Small intestine (tissue), 7 donors: ENCODE measurements at regions not wholly inside any gene's neighbourhood (a gene's known extent, or its start where the extent isn't known, plus 50 kb on each side); places are given as distances from the start of the nearest gene placed in this dataset.

Experiments
- DNase-seq, 2 donors: peaks; one replicate each; pipeline versions ENCODE4 v3.0.0 to v3.0.0-alpha.2; 2013
- FAIRE-seq: peaks from 2 replicates; lab custom pipeline; 2012; peaks lifted over from hg19 to GRCh38; lab: Jason Lieb, UNC
- H3K27ac ChIP-seq, 3 donors: one replicate each; pipeline ENCODE4 v1.5.1; 2013; ENCODE audit warnings: low read length in 2 of 3, mild to moderate bottlenecking in 2 of 3, control low read depth in 1 of 3, inconsistent platforms in 1 of 3, low read depth in 1 of 3, moderate library complexity in 1 of 3
- H3K27me3 ChIP-seq, 3 donors: one replicate each; pipeline ENCODE4 v1.6.1; 2013; ENCODE audit warnings: low read length in 3 of 3, inconsistent platforms in 1 of 3; ENCODE audit not compliant: control insufficient read depth in 3 of 3, insufficient read depth in 3 of 3
- H3K36me3 ChIP-seq, 3 donors: one replicate each; pipeline ENCODE4 v1.6.1; 2013; ENCODE audit warnings: low read length in 3 of 3, inconsistent platforms in 1 of 3, low read depth in 1 of 3, mild to moderate bottlenecking in 1 of 3, moderate library complexity in 1 of 3; ENCODE audit not compliant: control insufficient read depth in 3 of 3, insufficient read depth in 2 of 3
- H3K4me1 ChIP-seq, 3 donors: one replicate each; pipeline ENCODE4 v1.6.1; 2013; ENCODE audit warnings: low read length in 2 of 3, inconsistent platforms in 1 of 3, low read depth in 1 of 3, mild to moderate bottlenecking in 1 of 3, moderate library complexity in 1 of 3; ENCODE audit not compliant: control insufficient read depth in 3 of 3, insufficient read depth in 2 of 3
- H3K4me3 ChIP-seq, 3 donors: one replicate each; pipeline ENCODE4 v1.5.1; 2013; ENCODE audit warnings: low read length in 3 of 3, control low read depth in 1 of 3, inconsistent platforms in 1 of 3, low read depth in 1 of 3, mild to moderate bottlenecking in 1 of 3, moderate library complexity in 1 of 3
- H3K9me3 ChIP-seq, 2 donors: one replicate each; pipeline ENCODE4 v1.6.1; 2013; ENCODE audit warnings: low read depth in 1 of 2, low read length in 1 of 2; ENCODE audit not compliant: control insufficient read depth in 2 of 2, insufficient read depth in 1 of 2
- WGBS, 3 donors: extraction: QIAGEN DNeasy Blood & Tissue Kit; methylation state at CpG; one replicate each; pipeline ENCODE4 v1.1.7; 2013; 5-methylcytosine and 5-hydroxymethylcytosine counted together
- donor health status: healthy with polysubstance abuse.
- donor health status: control.
- donor health status: control.
- donor health status: Bipolar disorder and iron deficiency.
- donor health status: healthy.

DNA sequence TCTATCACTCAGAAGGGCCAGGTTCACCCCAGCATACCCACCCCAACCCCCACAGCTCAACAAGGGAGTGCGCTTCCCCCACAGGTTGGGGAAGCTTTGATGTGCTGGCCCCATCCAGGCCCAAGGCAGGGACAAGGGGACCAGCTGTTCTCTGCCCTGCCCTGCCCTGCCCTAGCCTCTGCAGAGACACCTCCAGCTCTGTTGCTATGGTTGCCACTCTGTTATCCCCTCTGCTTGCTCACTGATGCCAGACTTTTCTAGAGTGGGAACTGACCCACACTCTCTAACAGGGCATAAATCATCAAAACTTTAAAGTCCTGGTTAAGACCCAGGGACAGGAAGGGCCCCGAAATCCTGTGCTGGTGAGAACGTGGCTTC lies 50.4 kb upstream of the ENPP7 start:
- H3K4me1 ChIP-seq = no peaks in the 10 kb centered on the region
- no peak overlapping the region for H3K27ac ChIP-seq
- FAIRE-seq (no peak), DNase-seq (no peak)
- H3K9me3 ChIP-seq = no peaks in the 10 kb centered on the region
- WGBS, 3 donors = 67 to 80% (median 71%) methylated on average over 3 of the region's 3 CpGs
- H3K4me3 ChIP-seq = no peak overlapping the region
- H3K27me3 ChIP-seq = peaks cover 0 to 9% (median 2%) of the 10 kb centered on the region in 3 donors
- no peaks in the 10 kb centered on the region for H3K36me3 ChIP-seq

DNA sequence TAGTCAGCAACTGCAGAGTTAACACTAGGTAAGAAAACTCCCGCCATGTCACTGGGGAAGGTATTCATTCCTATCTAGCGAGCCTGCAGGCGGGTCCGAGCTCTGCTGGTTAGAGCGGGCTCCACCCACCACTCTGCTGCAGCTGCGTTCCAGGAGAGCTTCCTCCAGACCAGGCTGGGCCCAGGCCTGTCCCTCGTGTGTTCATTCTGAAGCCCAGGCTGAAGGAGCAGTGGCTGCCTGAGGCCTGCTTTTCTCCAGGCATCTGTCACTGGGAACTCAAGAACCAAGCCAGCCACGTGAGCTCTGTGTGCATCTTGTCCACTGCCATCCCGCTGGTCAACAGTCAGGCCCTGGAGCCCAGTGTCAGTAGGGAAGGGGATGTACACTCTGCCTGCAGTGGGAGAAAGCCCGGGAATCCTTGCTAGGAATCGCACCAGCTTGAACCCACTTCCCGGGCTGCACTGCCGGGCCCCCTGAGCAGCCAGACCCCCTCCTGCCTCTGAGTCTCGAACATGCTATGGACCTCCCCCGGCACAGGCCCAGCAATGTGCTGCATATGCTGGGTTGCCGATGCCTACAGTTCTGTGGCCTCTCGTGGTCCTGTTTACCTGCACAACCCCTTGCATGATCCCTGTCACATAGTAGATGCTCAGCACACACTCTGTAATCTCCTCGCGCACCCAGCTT lies 51.0 kb upstream of the ENPP7 start:
- Histone ChIP-seq H3K4me3 (no peak overlapping the region), H3K9me3 (no peaks in the 10 kb centered on the region), H3K27ac (no peak overlapping the region), H3K27me3 (peaks cover 0 to 9% (median 2%) of the 10 kb centered on the region in 3 donors), H3K36me3 (no peaks in the 10 kb centered on the region), H3K4me1 (no peaks in the 10 kb centered on the region)
- 87 to 92% (median 88%) methylated on average over 19 of the region's 19 CpGs for WGBS, 3 donors
- DNase-seq = no peak
- no peak for FAIRE-seq

DNA sequence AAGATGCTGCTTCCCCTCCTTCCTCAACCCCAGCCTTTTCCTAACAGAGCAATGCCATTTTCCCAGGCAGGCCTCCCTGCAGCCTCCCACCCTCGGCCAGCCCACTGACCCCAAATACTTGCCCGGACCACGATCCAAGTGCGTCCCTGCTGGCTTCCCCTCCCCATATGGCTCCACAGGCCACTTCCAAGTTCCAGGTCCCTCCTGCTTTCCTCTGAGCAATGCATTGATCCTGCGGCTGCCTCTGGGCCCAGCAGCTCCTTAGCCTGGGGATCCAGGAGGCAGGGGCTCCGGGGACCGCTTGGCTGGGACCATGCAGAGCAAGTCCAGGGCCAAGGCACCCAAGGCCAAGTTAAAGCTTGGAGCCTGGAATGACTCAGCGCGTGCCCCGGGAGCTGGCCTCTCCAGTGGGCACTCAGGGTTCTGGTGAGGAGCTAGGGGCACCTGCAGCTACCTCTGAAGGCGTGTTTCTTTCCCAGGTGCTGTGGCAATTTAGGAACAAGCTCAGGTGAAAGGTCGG lies 51.9 kb upstream of the ENPP7 start:
- H3K36me3 ChIP-seq = no peaks in the 10 kb centered on the region
- 64 to 66% (median 64%) methylated on average over 11 to 12 of the region's 12 CpGs for WGBS, 3 donors
- peaks cover 0 to 6% of the 10 kb centered on the region in 2 donors for H3K9me3 ChIP-seq
- FAIRE-seq (no peak), DNase-seq (no peak)
- H3K27me3 ChIP-seq = peaks cover 0 to 9% (median 6%) of the 10 kb centered on the region in 3 donors
- H3K4me1 ChIP-seq = no peaks in the 10 kb centered on the region
- no peak overlapping the region for H3K27ac ChIP-seq
- H3K4me3 ChIP-seq = no peak overlapping the region

DNA sequence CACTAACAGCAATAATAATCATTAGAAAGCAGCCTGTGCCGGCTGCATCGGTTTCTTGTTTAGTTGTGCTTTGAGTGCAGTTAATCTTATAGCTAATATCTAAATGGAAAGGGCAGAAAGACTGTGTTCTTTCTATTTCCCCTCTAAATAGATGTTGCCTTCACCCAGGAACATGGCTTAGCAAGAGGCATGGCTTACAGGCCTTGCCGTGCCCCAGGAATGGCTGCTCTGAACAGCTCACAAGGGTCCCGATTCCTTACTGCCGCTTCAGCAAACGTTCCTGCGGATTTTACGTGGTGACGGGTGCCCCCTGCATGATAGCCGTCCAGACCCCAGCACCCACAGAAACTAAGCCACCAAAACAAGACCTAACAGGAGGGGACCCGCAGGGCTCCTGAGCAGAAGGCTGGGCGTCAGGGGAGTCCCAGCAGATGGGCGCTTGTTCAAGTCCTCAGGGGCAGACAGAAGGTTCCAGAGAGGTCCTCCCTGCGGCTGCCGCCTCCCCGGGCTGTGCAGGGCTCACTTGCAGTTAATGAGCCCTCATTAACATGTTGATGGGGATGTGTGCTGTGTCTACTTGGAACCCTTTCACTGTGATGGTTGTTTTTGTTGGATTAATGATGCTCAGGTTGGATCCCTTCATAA lies 52.5 kb upstream of the ENPP7 start:
- DNase-seq (no peak), FAIRE-seq (no peak)
- peaks cover 0 to 9% (median 4%) of the 10 kb centered on the region in 3 donors for H3K27me3 ChIP-seq
- 78 to 81% (median 79%) methylated on average over 16 of the region's 16 CpGs for WGBS, 3 donors
- no peaks in the 10 kb centered on the region for H3K4me1 ChIP-seq
- H3K9me3 ChIP-seq = peaks cover 0 to 11% of the 10 kb centered on the region in 2 donors
- H3K36me3 ChIP-seq = no peaks in the 10 kb centered on the region
- no peak overlapping the region for H3K4me3 ChIP-seq
- H3K27ac ChIP-seq = no peak overlapping the region

DNA sequence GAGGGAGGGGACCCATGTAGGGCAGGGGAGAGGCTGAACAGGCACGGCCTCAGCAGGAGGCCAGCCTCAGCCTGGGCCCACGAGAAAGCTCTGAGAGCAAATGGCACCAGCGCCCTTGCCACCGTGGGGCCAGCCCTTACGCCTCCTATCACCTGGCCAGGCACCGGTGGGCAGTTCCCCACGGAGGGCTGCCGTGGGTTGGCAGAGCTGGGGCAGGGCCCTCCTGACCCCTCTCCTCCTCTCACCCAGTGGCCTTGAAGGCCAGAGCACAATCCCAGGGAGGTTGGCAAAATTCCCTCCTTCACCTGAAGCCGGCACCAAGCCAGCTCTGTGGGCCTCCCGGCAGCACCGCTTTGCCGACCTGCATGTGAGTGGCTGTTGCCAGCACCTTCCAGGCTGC lies 53.1 kb upstream of the ENPP7 start:
- Histone ChIP-seq H3K36me3 (no peaks in the 10 kb centered on the region), H3K4me3 (no peak overlapping the region), H3K4me1 (no peaks in the 10 kb centered on the region), H3K27ac (no peak overlapping the region), H3K9me3 (peaks cover 0 to 16% of the 10 kb centered on the region in 2 donors), H3K27me3 (peaks cover 0 to 11% (median 4%) of the 10 kb centered on the region in 3 donors)
- FAIRE-seq (no peak), DNase-seq (no peak)
- WGBS, 3 donors = 59 to 73% (median 65%) methylated on average over 11 to 12 of the region's 12 CpGs

DNA sequence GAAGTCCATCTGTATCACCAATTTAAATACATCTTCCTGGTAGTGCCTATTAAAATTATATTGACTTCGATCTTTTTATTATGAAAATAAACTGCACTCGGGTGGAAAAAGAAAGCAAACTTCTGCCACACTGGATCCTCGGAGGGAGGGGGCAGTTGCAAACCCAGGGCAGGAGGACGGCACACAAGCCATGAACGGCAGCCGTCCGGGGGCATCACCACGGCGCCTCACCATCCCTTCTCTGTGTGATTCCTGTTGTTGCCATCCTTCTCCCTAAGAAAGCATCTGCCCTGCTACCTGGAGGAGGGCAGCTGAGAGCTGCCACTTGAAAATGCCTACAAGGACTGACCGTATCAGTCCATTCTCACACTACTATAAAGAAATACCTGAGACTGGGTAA lies 53.9 kb upstream of the ENPP7 start:
- H3K27me3 ChIP-seq = peaks cover 0 to 7% (median 6%) of the 10 kb centered on the region in 3 donors
- no peaks in the 10 kb centered on the region for H3K36me3 ChIP-seq
- DNase-seq (no peak), FAIRE-seq (no peak)
- H3K9me3 ChIP-seq = peaks cover 0 to 16% of the 10 kb centered on the region in 2 donors
- H3K4me1 ChIP-seq = no peaks in the 10 kb centered on the region
- H3K4me3 ChIP-seq = no peak overlapping the region
- no peak overlapping the region for H3K27ac ChIP-seq
- WGBS, 3 donors = 72 to 86% (median 73%) methylated on average over 10 of the region's 10 CpGs

DNA sequence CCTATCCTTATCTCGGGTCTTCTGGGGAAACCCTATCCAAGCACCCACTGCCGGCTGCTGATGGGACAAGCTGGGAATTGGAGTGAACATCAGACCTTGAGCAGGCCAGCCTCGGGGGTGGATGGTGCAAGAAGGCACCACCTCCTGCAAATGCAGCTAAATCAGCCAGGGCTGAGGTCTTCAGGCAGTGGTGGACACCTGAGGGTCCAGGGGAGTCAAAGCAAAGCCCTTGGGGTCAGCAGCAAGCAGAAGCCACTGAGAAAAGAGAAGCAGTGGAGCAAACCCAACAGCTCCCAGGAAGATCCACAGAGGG lies 55.4 kb upstream of the ENPP7 start:
- 73 to 87% (median 74%) methylated on average over 3 of the region's 3 CpGs for WGBS, 3 donors
- no peaks in the 10 kb centered on the region for H3K36me3 ChIP-seq
- no peak overlapping the region for H3K4me3 ChIP-seq
- peaks cover 0 to 16% of the 10 kb centered on the region in 2 donors for H3K9me3 ChIP-seq
- no peak for DNase-seq
- H3K27ac ChIP-seq = no peak overlapping the region
- peaks cover 0 to 7% (median 5%) of the 10 kb centered on the region in 3 donors for H3K27me3 ChIP-seq
- H3K4me1 ChIP-seq = no peaks in the 10 kb centered on the region
- FAIRE-seq = no peak

DNA sequence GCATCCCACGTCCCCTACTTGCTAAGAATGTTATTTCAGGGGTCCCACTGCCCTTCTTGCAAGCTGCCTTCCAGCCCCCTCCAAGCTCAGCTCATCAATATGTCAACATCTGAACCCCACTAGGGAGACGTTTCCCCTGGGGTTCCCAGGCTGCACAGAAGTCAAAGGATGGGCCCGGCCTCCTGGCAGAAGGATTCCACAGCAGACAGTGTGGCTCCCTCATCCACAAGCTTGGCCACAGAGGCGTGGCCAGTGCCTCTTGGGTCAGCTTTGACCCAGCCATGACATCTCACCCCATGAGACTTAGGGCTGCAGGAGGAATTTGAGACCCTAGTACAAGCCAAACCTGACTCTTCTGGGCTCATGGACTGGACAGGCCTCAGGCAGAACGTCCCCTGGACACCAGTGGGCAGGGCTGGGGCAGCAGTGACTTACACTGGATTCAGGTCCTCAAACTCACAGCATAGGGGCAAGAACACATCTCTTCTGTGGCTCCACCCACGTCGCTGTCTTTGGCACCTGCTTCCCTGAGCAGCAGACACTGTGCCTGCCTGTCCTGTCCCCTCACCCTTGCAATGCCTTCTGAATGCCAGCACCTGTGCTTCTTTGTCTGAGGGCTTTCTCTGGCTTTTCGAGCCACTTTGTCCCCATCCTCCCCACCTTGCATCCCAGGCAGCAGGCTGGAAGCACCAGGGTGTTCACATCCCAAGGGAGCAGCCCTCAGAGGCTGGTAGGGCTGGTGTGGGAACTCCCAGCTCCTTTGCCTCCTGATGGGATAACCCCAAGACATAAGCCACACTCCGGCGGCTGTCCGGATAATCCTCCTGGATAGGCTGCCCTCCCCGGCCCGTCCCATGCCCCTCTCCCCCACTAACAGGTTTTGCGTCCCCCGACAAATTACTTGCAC lies 56.0 kb upstream of the ENPP7 start:
- Histone ChIP-seq H3K36me3 (no peaks in the 10 kb centered on the region), H3K27me3 (peaks cover 0 to 8% (median 7%) of the 10 kb centered on the region in 3 donors), H3K9me3 (peaks cover 0 to 16% of the 10 kb centered on the region in 2 donors), H3K4me1 (no peaks in the 10 kb centered on the region), H3K4me3 (no peak overlapping the region), H3K27ac (no peak overlapping the region)
- 76 to 85% (median 81%) methylated on average over 15 of the region's 15 CpGs for WGBS, 3 donors
- FAIRE-seq (no peak), DNase-seq (no peak)
